ENCODE measurements at regions not wholly inside any gene's neighbourhood (a gene's known extent, or its start where the extent isn't known, plus 50 kb on each side); places are given as distances from the start of the nearest gene placed in this dataset.

DNA sequence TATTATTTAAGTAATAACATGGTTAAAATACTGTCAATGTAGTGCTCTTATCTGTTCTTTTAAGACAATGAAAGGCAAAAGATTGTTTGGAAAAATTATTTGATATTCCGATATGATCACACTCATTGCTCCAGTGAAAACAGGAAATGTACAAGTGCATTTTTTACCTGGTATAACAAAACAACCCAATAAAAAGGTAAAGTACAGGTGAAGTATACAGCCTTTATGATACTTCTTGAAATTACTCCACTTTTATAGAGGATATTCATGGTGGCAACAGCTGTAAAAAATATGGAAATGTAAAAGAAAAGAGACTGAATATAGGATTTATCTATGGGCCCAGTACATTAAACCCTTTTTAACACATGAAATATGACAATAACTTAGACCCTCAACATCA, 298.6 kb upstream of the HNRNPA3 start:
- TF ChIP-seq GATA3 (IDR thresholded peaks at IDR 0.05; ENCODE audit: low read depth, low read length) (no peak), GATA2 (IDR thresholded peaks at IDR 0.05; ENCODE audit: low read depth, low read length) (no peak)

DNA sequence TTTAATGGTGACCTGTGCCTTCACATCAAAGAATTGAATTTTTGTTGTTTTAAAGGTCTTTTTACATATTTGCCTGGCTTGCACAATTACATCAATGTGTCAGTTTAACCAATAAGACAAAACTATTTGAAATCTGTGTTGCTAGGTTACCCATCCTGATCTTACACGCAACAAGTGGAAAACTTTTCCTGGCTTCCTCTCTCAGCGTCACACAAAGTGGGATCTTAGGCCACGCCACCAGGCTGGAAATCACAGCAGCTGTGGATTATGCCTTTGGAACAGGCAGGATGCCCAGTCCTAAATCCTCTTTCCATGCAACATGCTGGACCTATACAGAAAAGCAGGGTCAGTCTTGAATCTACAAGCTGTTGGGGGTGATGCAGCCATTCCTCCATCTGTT, 298.2 kb upstream of the HNRNPA3 start:
- no peak for TF ChIP-seq GATA3 (IDR thresholded peaks at IDR 0.05; ENCODE audit: low read depth, low read length)
- TF ChIP-seq GATA2 (IDR thresholded peaks at IDR 0.05; ENCODE audit: low read depth, low read length): no peak

DNA sequence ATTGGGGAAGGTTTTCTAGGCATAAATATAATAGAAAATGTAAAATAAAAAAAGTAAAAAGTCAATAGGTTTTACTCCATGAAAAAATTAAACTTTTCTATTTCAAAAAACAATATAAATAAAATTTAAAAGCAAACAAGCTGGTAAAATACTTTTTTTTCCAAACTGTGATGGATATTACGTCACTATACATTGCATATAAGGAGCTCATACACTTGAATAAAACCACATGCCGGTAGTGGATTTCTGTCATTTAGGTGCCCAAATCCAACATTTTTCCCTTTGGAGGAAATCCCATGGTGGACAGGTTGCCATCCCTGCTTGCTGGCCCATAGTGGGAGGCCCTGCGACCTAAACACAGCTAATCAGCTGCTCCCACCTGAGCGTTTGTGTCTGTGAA, 289.4 kb upstream of the HNRNPA3 start:
- no peak for TF ChIP-seq GATA3 (IDR thresholded peaks at IDR 0.05; ENCODE audit: low read depth, low read length)
- TF ChIP-seq GATA2 (IDR thresholded peaks at IDR 0.05; ENCODE audit: low read depth, low read length): no peak

DNA sequence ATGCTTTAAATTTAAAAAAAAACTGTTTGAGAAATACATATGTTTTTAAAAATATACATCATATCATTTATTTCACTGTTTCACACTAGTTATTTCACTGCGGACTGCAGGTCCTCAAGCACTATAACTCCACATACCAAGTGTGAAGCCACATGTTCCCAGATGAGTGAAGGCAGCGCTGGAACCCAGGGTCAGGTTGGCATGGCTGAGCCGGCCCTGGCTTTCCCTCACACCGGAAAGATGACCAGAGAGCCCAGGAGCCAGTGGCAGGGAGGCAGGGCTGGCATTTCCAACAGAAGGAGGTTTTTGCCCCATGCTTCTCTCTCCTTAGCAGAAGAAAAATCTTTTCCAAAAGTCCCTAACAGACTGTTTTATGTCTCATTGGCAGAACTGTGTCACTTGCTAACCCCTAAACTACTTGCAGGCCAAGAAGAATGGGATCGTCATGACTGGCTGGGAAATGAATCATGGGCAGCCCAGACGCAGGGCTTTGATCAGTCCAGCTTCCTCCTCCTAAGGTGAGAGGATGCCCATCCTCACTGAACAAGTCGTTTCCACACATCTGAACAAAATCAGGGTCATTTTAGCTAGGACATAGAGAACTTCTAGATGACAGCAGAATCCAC, 287.6 kb upstream of the HNRNPA3 start:
- TF ChIP-seq GATA3 (IDR thresholded peaks at IDR 0.05; ENCODE audit: low read depth, low read length) (no peak), GATA2 (IDR thresholded peaks at IDR 0.05; ENCODE audit: low read depth, low read length) (no peak)

DNA sequence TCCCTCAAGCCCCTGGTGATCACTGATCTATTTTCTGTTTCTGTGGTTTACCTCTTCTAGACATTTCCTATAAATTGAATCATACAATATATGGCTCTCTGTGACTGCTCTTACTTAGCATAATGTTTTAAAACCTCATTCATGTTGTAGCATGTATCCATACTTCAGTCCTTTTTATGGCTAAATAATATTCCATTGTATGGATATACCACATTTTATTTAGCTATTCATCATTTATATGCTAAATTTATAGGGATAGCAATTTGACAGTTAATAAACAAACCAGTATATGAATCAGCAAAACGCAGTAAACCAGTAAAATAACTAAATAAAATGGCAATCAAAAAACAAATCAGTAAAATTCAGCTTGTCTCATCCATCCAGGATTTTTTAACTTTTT, 286.1 kb upstream of the HNRNPA3 start:
- TF ChIP-seq GATA3 (IDR thresholded peaks at IDR 0.05; ENCODE audit: low read depth, low read length) (no peak), GATA2 (IDR thresholded peaks at IDR 0.05; ENCODE audit: low read depth, low read length) (no peak)

DNA sequence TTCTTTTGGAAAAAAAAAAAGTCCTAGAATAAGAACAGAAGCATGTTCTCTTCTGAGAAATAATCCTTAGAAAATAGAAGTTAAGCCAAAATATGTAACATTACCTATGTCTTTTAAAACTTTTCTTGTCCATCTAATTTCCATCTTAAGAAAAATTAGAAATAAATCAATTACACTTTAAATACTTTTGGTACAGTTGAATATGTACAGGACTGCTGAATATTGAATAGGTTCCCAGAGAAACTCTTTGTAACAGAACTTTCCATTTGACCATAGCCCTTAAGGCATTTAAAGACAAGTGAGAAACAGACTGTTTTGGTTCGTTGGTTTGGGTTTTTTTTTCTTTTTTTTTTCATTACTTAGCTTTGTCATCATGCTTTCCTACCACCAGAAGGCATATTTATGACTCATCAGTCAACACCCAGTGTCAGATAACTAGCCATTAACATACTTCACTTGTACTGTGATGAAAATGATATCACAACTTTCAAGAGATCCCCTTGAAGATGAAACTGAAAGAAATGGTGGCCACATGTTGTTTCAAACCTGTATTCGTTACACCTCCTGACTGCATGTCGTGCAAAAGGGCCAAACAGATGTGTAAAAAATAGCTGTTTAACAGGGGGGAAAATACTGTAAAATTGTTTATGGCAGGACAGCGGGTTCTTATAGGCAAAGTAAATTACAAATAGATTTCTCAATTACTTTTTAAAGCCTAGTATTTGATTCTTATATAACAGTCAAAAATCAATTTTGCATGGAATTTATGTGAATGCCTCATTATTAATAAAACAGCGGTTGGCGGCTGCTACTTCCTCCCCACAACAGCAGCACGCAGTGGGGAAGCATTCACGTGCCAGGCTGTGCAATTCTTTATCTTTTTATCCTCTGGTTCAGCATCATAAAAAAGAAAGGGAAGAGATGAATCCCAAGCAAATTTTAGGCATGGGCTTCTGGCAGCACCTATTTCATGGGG, 280.7 kb upstream of the HNRNPA3 start:
- TF ChIP-seq GATA2 (IDR thresholded peaks at IDR 0.05; ENCODE audit: low read depth, low read length) (no peak), GATA3 (IDR thresholded peaks at IDR 0.05; ENCODE audit: low read depth, low read length) (no peak)

DNA sequence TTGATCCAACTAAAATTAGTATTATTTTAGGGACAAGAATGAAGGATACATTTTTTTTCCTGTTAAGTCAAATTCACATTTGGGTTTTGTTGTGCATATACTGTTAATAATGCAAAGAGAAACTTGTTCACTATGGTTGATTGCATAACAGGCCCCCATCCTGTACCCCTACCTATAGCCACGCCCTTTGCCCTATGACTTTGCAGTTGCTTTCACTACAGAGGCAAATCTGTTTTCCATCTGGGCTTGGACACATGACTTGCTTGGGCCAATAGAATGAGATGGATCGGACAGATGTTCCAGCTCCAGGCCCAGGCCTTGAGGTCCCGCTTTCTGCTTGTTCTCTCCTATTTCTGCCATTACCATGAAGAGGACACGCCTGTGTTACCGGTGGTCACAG, 278.5 kb upstream of the HNRNPA3 start:
- TF ChIP-seq GATA2 (IDR thresholded peaks at IDR 0.05; ENCODE audit: low read depth, low read length) (no peak), GATA3 (IDR thresholded peaks at IDR 0.05; ENCODE audit: low read depth, low read length) (no peak)

DNA sequence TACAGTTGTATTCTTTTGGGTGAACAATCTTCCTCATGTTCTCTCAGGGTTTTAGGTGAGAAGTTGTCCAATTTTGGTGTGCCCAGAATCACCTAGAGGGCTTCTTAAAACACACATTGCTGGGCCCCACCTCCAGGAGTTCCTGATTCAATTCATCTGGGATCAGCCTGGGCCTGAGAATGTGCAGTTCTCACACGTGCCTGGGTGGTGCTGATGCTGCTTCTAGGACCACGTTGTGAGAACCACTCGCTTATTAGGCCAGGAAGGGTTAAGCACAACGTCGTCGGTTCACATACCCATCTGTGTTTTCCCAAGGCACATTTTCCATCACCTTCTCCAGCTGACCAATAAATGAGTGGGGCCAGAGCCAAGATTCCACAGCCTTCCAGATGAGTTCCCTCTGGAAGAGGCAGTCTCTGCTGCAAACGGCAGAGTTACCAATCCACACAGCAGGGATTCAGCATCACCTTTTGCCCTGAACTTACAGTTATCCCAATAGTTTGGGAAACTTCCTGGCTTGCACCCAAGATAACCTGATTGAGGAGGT, 277.7 kb upstream of the HNRNPA3 start:
- TF ChIP-seq GATA3 (IDR thresholded peaks at IDR 0.05; ENCODE audit: low read depth, low read length): no peak
- no peak for TF ChIP-seq GATA2 (IDR thresholded peaks at IDR 0.05; ENCODE audit: low read depth, low read length)

DNA sequence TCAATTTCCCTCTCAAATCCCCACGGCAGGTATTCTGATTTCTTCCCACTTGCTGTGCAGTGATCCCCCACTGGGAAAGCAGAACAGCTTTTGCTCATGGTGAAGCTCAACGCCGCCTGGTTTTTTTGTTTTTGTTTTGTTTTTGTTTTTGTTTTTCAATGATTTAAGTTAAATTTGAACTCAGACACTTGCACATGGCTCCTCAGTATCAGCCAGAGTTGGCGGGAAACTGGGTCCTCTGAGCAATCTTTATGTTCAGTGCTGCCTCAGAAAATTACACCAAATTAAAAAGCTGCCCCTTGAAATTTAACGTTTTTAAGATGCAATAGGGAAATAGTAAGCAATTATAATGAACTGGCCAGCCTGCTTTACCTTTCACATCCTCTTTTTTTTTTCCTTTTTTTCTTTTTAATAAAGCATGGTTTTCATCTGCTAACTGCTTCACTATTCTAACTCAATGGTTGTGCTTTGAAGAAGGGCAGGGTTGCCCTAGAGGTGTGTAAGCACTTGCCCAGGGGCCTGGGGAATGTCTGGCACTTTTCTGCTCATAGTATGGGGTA, 277.0 kb upstream of the HNRNPA3 start:
- TF ChIP-seq GATA3 (IDR thresholded peaks at IDR 0.05; ENCODE audit: low read depth, low read length): no peak
- TF ChIP-seq GATA2 (IDR thresholded peaks at IDR 0.05; ENCODE audit: low read depth, low read length): no peak

DNA sequence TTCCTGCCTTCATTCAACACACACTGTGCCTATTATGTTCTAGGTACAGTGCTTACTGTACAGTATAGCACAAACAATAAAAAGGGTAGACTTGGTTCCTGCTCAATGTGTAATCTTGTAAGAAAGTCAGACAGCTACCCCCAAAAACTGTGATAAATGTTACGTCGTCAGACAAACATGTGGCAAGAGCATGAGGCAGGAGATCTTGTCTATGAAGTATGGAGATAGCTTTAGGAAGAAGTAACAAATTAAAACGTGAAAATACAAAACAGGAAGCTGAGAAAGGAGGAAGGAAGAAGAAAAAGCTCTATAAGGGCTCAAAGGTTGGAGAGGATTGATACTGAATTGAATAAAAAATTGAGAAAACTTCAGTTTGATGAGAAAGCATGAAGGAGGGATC, 276.2 kb upstream of the HNRNPA3 start:
- TF ChIP-seq GATA3 (IDR thresholded peaks at IDR 0.05; ENCODE audit: low read depth, low read length): no peak
- TF ChIP-seq GATA2 (IDR thresholded peaks at IDR 0.05; ENCODE audit: low read depth, low read length): no peak

DNA sequence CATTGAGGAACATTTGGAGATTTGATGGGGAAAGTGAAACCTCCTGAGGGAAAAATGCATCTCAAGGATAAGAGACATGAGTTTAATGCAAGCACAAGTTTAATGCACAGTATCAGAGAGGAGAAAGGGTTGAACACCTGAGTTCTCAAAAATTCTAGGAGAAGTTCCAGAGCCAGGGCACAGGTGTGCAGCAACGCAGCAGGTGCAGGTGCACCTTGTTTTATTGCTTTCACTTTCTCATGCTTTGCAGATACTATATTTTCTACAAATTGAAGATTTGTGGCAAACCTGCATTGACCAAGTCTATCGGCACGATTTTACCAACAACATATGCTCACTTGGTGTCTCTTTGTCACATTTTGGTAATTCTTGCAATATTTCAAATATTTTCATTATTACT, 267.6 kb upstream of the HNRNPA3 start:
- no peak for TF ChIP-seq GATA2 (IDR thresholded peaks at IDR 0.05; ENCODE audit: low read depth, low read length)
- TF ChIP-seq GATA3 (IDR thresholded peaks at IDR 0.05; ENCODE audit: low read depth, low read length): no peak

DNA sequence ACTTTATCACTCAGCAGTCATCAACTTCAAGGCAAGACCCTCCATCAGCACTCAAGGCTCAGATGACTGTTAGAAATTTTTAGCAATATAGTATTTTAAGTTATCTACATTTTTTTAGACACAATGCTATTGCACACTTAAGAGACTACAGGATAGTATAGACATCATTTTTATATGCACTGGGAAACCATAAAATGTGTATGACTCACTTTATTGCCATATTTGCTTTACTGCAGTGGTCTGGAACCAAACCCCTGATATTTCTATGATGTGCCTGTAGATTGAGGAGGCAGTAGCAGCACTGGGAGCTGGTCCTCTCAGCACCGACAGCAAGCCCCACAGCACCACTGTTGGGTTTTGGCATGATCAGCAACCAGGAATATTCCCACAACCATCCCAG, 264.8 kb upstream of the HNRNPA3 start:
- TF ChIP-seq GATA2 (IDR thresholded peaks at IDR 0.05; ENCODE audit: low read depth, low read length): no peak
- TF ChIP-seq GATA3 (IDR thresholded peaks at IDR 0.05; ENCODE audit: low read depth, low read length): no peak

DNA sequence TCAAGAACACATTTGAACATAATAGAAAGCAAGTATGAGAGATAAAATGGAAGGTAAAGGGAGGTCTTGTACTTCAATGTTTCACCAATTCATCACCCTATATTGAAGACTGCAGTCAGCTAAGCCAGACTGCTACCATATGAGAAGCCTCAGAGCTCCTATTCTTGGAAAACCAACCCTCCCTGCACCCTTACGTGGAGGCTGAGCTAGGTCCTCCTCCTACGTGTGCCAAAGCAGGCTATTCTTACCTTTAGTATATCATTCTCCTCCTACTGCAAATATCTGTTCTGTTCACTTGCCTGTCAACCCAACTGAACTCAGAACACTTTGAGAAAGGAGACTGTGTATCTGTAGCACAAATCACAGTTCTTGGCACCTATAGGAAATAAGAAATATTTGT, 255.8 kb upstream of the HNRNPA3 start:
- no peak for TF ChIP-seq GATA3 (IDR thresholded peaks at IDR 0.05; ENCODE audit: low read depth, low read length)
- TF ChIP-seq GATA2 (IDR thresholded peaks at IDR 0.05; ENCODE audit: low read depth, low read length): no peak

DNA sequence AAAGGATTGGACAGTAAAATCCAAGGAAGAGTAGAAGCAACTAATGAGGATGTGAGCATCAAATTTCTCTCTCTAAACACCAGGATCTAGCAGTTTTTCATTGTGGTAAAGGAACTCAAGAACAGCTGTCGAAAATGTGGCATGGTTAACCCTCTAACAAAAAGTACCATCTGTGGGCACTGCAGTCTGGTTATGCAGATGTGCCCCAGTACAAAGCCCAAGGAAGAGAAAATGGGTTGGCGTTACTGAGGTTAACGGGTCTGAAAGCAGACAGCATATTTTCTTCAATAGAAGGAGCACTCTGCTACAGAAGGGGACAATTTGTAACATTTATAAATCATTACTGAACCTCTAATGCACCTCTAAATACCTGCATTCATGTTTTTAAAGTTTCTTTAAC, 253.0 kb upstream of the HNRNPA3 start:
- TF ChIP-seq GATA3 (IDR thresholded peaks at IDR 0.05; ENCODE audit: low read depth, low read length): no peak
- TF ChIP-seq GATA2 (IDR thresholded peaks at IDR 0.05; ENCODE audit: low read depth, low read length): no peak

All from SH-SY5Y (cell line).